Vagina (tissue), 2 donors: ENCODE measurements at regions not wholly inside any gene's neighbourhood (a gene's known extent, or its start where the extent isn't known, plus 50 kb on each side); places are given as distances from the start of the nearest gene placed in this dataset.

ENCODE experiments used
- CTCF ChIP-seq, 3 experiments: fragments of 450-650 bp in 2 of 3; fragments of 200-600 bp in 1 of 3; sonication (generic) in 1 of 3; IDR thresholded peaks; one replicate each; pipeline ENCODE4 v1.5.1; 2017 to 2019; ENCODE audit warnings: antibody characterized with exemption in 3 of 3, mild to moderate bottlenecking in 2 of 3, moderate library complexity in 2 of 3
- POLR2AphosphoS5 ChIP-seq, 2 donors: sonication (generic); formaldehyde crosslinking; IDR thresholded peaks; one replicate each; pipeline ENCODE4 v1.9.0; 2017; ENCODE audit warnings: antibody characterized with exemption in 2 of 2, mild to moderate bottlenecking in 2 of 2, low read depth in 1 of 2; ENCODE audit not compliant: insufficient read depth in 1 of 2

- no peak for TF ChIP-seq POLR2AphosphoS5 (IDR thresholded peaks at IDR 0.05; ENCODE audit: insufficient read depth in 1 of 2, low read depth in 1 of 2)
- TF ChIP-seq CTCF (IDR thresholded peaks at IDR 0.05): no peak
Observed at GRCh38 chr7:41046221-41046761, 656.6 kb downstream of the INHBA start.
